Testis (tissue), 2 donors: ENCODE measurements at regions not wholly inside any gene's neighbourhood (a gene's known extent, or its start where the extent isn't known, plus 50 kb on each side); places are given as distances from the start of the nearest gene placed in this dataset.

Experiments used
- CTCF ChIP-seq, 3 experiments: fragments of 450-650 bp in 2 of 3; fragments of 200-600 bp in 1 of 3; sonication (generic) in 1 of 3; IDR thresholded peaks; one replicate each; pipeline ENCODE4 v1.5.1; 2016 to 2019; ENCODE audit warnings: antibody characterized with exemption in 3 of 3, mild to moderate bottlenecking in 2 of 3, moderate library complexity in 1 of 3
- POLR2A ChIP-seq: fragments of 450-650 bp; IDR thresholded peaks from one replicate; pipeline ENCODE4 v1.6.1; 2017; ENCODE audit warnings: antibody characterized with exemption, mild to moderate bottlenecking, moderate library complexity

DNA sequence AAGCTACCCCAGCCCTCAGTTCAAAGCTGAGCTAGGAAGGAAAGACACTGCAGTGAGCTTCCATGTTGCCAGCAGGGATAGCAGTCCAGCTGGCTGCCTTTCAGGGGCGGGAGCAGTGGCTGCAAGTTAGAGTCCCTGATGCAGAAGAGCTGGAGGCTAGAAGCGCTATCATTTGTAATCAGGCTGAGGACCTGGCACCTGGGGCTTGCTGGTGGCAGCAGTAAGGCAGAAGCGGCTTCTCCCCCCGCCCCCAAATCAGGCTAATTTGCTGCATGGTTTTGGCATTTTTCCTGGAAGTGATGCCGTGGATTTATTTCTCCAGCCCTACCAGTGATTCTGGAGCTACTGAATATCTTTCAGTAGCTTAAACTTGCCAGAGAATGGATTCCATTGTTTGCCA lies 203.3 kb downstream of the CLCN4 start:
- TF ChIP-seq POLR2A (no peak), CTCF (IDR thresholded peaks at IDR 0.05) (no peak)
